Duodenal mucosa (tissue), 2 donors: ENCODE measurements at regions not wholly inside any gene's neighbourhood (a gene's known extent, or its start where the extent isn't known, plus 50 kb on each side); places are given as distances from the start of the nearest gene placed in this dataset.

Experiments used
- H3K27ac ChIP-seq: one replicate; pipeline ENCODE4 v1.7.0; 2013; ENCODE audit warnings: low read depth, low read length
- H3K27me3 ChIP-seq, 2 donors: one replicate each; pipeline ENCODE4 v1.7.0; 2013; ENCODE audit warnings: low read length in 2 of 2, control low read depth in 1 of 2; ENCODE audit not compliant: insufficient read depth in 2 of 2, control insufficient read depth in 1 of 2
- H3K36me3 ChIP-seq, 2 donors: one replicate each; pipeline ENCODE4 v1.7.0; 2013; ENCODE audit warnings: low read length in 2 of 2, control low read depth in 1 of 2; ENCODE audit not compliant: insufficient read depth in 2 of 2, control insufficient read depth in 1 of 2
- H3K4me1 ChIP-seq, 2 donors: one replicate each; pipeline ENCODE4 v1.7.0; 2013; ENCODE audit warnings: low read length in 2 of 2, control low read depth in 1 of 2; ENCODE audit not compliant: insufficient read depth in 2 of 2, control insufficient read depth in 1 of 2
- H3K4me3 ChIP-seq, 2 donors: one replicate each; pipeline ENCODE4 v1.7.0; 2013; ENCODE audit warnings: low read length in 2 of 2, low read depth in 1 of 2
- H3K9ac ChIP-seq, 2 donors: one replicate each; pipeline ENCODE4 v1.7.0; 2013; ENCODE audit warnings: low read length in 2 of 2, low read depth in 1 of 2
- H3K9me3 ChIP-seq, 2 donors: one replicate each; pipeline ENCODE4 v1.7.0; 2013; ENCODE audit warnings: low read length in 2 of 2, control low read depth in 1 of 2; ENCODE audit not compliant: control insufficient read depth in 1 of 2

DNA sequence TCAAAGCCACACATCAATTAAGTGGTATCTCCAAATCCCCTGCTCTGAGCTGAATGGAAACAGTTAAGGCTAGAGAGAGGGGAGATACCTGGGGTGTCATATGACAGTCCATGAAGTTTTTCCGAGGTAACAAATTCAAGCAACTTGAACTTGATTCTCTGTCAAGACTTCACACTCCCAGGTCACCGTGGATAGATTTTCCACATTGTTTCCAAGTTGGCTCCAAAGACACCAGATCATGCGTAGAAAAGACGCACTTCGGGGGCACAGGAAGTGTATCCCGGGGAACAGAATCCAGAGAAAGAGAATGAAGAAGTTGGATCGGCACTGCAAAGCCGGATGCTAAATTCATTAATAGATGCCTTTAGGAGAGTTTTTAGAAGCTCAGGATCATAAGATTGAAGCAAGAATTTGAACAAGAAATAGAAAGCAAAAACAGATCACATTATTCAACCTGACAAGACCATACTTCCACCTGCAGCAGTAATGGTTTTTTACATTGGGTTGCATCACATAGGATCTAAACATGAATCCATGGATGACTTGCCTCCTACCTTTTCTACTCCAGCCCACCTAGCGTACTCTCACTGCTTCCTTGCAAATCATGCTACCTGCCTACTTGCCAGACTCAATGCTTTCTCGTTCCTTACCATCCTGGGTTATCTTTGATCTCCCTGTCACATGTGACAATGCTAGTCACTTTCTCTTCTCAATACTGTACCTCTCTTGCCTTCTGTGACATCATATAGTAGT, 253.0 kb upstream of the ADAMTS9 start:
- Histone ChIP-seq H3K27ac (no peak overlapping the region), H3K4me3 (no peak overlapping the region), H3K4me1 (peaks cover 0 to 3% of the 10 kb centered on the region in 2 donors), H3K27me3 (no peaks in the 10 kb centered on the region), H3K9me3 (no peaks in the 10 kb centered on the region), H3K9ac (no peak overlapping the region), H3K36me3 (no peaks in the 10 kb centered on the region)

GRCh38 chr3:64939747-64940450, 252.1 kb upstream of the ADAMTS9 start:
- Histone ChIP-seq H3K36me3 (no peaks in the 10 kb centered on the region), H3K4me3 (no peak overlapping the region), H3K9ac (no peak overlapping the region), H3K27ac (no peak overlapping the region), H3K9me3 (no peaks in the 10 kb centered on the region), H3K27me3 (no peaks in the 10 kb centered on the region), H3K4me1 (peaks cover 0 to under 1% of the 10 kb centered on the region in 2 donors)

DNA sequence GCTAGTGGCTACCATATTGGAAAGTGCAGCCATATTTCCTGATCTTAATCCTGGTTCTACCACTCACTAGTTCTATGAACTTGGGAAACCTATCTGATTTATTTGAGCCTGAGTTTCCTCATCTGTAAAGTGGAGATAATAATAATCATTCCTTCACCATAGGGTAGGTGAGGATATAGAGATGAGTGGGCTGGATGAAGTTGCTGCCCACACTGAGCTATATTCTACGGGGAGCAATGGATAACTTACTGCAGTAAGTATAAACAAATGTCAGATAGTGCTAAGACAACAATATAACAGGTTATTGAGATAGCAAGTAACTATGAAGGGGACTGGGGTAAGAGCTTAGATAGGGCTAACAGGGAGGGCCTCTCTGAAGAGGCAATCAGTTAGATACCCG, 251.5 kb upstream of the ADAMTS9 start:
- no peaks in the 10 kb centered on the region for H3K4me1 ChIP-seq

GRCh38 chr3:64936556-64936955, 248.8 kb upstream of the ADAMTS9 start:
- Histone ChIP-seq H3K27me3 (no peaks in the 10 kb centered on the region), H3K4me1 (no peaks in the 10 kb centered on the region), H3K4me3 (no peak overlapping the region), H3K9ac (no peak overlapping the region), H3K9me3 (peaks cover 0 to 8% of the 10 kb centered on the region in 2 donors), H3K36me3 (no peaks in the 10 kb centered on the region), H3K27ac (no peak overlapping the region)

More for the DNA sequence above, 251.5 kb upstream of the ADAMTS9 start:
- Histone ChIP-seq H3K9me3 (no peaks in the 10 kb centered on the region), H3K9ac (no peak overlapping the region), H3K4me3 (no peak overlapping the region), H3K27me3 (no peaks in the 10 kb centered on the region), H3K27ac (no peak overlapping the region), H3K36me3 (no peaks in the 10 kb centered on the region)

GRCh38 chr3:64935971-64936370, 248.2 kb upstream of the ADAMTS9 start:
- Histone ChIP-seq H3K9ac (no peak overlapping the region), H3K4me3 (no peak overlapping the region)

DNA sequence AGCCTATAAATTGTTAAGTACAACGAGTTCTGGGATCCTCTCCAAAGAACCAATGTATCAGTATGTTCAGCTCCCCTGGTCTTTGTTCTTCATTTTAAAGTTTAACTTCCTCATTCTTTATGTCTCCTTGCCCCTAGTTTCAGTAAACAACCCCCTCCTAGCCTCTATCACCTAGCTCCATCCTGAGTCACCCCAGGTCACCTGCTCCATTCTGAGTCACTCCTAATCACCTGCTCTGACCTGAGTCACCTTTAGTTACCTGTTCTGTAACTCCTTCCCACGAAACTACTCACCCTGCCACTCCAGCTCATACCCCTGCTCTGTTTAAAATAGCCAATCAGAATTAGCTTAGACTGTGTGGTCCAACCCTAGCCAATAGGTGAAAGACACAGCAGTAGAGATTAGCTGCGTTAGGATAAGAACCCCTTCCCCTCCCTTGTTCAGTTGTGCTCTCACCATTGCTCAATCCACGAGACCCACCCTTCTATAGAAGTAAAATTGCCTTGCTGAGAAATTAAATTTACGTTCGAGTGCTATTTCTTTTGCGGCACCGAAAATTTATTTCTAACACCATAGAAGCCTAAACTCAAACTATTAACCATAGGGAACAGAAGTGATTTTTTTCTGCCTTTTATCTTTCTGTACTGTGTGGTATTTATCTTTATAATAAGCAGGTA, 245.0 kb upstream of the ADAMTS9 start:
- Histone ChIP-seq H3K4me1 (no peaks in the 10 kb centered on the region), H3K27ac (no peak overlapping the region), H3K36me3 (no peaks in the 10 kb centered on the region), H3K9ac (no peak overlapping the region), H3K9me3 (peaks cover 0 to 8% of the 10 kb centered on the region in 2 donors), H3K27me3 (no peaks in the 10 kb centered on the region), H3K4me3 (no peak overlapping the region)

More at GRCh38 chr3:64935971-64936370, 248.2 kb upstream of the ADAMTS9 start:
- no peaks in the 10 kb centered on the region for H3K4me1 ChIP-seq
- H3K36me3 ChIP-seq = no peaks in the 10 kb centered on the region
- H3K27me3 ChIP-seq = no peaks in the 10 kb centered on the region
- peaks cover 0 to 8% of the 10 kb centered on the region in 2 donors for H3K9me3 ChIP-seq
- H3K27ac ChIP-seq = no peak overlapping the region

DNA sequence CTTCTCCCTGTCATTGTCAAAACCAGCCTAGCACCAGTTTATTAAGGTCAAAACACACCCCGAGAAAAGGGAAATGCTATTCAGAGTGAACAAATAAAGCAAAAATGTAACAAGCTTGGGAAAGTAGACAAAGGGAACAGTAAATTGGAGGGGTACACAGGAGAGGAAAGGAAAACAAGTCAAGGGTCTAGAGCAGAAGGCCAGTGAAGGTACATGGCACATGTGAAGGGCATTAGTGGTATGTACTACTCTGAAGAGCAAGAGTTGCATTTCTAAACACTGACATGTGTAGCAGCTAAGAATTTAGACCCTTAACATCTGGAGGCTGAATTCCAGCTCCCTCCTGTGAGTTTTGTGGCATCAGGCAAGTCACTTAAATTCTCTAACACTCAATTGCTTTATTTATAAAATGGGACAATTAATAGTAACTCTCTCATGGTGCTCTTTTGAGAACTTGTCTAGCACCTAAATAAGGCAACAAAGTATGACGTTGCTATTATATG, 244.3 kb upstream of the ADAMTS9 start:
- no peaks in the 10 kb centered on the region for H3K4me1 ChIP-seq
- no peaks in the 10 kb centered on the region for H3K36me3 ChIP-seq
- H3K27me3 ChIP-seq = no peaks in the 10 kb centered on the region
- no peak overlapping the region for H3K4me3 ChIP-seq
- H3K27ac ChIP-seq = no peak overlapping the region
- peaks cover 0 to 8% of the 10 kb centered on the region in 2 donors for H3K9me3 ChIP-seq
- no peak overlapping the region for H3K9ac ChIP-seq

DNA sequence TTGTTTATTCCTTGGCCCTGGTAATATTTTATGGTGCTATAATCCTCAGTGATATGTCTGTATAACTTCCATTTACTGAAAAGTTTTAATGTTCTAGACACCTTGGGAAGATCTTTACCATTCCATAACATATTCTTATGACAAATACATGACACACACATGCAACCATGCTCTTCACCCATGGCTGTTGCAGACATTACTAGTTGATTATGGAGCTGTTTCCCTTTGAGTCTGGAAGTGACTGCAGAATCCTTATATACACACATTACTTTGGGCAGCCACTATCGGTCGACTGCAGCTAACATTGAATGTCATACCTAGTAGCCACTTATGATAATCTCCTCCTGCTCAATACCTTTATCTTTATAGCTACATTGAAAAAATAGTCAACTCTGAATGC, 243.1 kb upstream of the ADAMTS9 start:
- Histone ChIP-seq H3K36me3 (no peaks in the 10 kb centered on the region), H3K27me3 (no peaks in the 10 kb centered on the region), H3K4me1 (no peaks in the 10 kb centered on the region), H3K27ac (no peak overlapping the region), H3K4me3 (no peak overlapping the region), H3K9ac (no peak overlapping the region), H3K9me3 (peaks cover 0 to 8% of the 10 kb centered on the region in 2 donors)

GRCh38 chr3:64928683-64929082, 240.9 kb upstream of the ADAMTS9 start:
- no peaks in the 10 kb centered on the region for H3K4me1 ChIP-seq
- H3K9me3 ChIP-seq = peaks cover 0 to 8% of the 10 kb centered on the region in 2 donors
- H3K27ac ChIP-seq = no peak overlapping the region
- H3K4me3 ChIP-seq = no peak overlapping the region
- no peak overlapping the region for H3K9ac ChIP-seq
- H3K36me3 ChIP-seq = no peaks in the 10 kb centered on the region
- no peaks in the 10 kb centered on the region for H3K27me3 ChIP-seq

DNA sequence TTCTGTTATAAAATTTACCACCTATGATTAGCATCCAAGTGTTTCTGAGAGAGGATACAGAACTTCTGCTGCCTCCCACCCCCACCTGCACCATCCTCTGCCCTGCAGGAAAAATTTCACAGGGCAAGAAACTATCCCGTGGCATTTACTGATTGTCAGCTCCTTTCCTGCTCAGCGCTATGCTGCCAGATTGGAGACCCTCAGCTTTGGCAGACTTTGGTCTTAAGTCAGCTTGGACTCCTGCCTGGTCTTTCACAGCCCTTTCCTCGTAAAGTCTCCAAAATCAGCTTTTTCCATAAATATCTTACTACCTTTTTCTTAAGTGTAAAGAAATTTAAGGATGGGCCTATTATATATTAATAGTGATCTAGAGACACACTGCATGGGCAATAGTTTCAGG, 239.9 kb upstream of the ADAMTS9 start:
- Histone ChIP-seq H3K9ac (no peak overlapping the region), H3K27me3 (no peaks in the 10 kb centered on the region), H3K9me3 (no peaks in the 10 kb centered on the region), H3K4me1 (no peaks in the 10 kb centered on the region), H3K27ac (no peak overlapping the region), H3K36me3 (no peaks in the 10 kb centered on the region), H3K4me3 (no peak overlapping the region)
